ENCODE measurements at regions not wholly inside any gene's neighbourhood (a gene's known extent, or its start where the extent isn't known, plus 50 kb on each side); places are given as distances from the start of the nearest gene placed in this dataset.

- TF ChIP-seq CTCF (IDR thresholded peaks at IDR 0.05; ENCODE audit: low read depth, low read length, poor library complexity, severe bottlenecking) (no peak), EZH2phosphoT487 (IDR thresholded peaks at IDR 0.05; ENCODE audit: borderline replicate concordance, low read length) (no peak)
Measured at GRCh38 chr1:244303610-244303969, 148.1 kb downstream of the ADSS2 start.
